ENCODE measurements at regions not wholly inside any gene's neighbourhood (a gene's known extent, or its start where the extent isn't known, plus 50 kb on each side); places are given as distances from the start of the nearest gene placed in this dataset.

- Mint-ChIP-seq H3K27me3 (peaks cover 5% of the 10 kb centered on the region), H3K9me3 (no peaks in the 10 kb centered on the region), H3K4me3 (no peak overlapping the region), H3K4me1 (no peaks in the 10 kb centered on the region), H3K36me3 (no peaks in the 10 kb centered on the region), H3K27ac (no peak overlapping the region)
These were observed 663.5 kb downstream of the BRD1 start for GRCh38 chr22:49163960-49164690.

DNA sequence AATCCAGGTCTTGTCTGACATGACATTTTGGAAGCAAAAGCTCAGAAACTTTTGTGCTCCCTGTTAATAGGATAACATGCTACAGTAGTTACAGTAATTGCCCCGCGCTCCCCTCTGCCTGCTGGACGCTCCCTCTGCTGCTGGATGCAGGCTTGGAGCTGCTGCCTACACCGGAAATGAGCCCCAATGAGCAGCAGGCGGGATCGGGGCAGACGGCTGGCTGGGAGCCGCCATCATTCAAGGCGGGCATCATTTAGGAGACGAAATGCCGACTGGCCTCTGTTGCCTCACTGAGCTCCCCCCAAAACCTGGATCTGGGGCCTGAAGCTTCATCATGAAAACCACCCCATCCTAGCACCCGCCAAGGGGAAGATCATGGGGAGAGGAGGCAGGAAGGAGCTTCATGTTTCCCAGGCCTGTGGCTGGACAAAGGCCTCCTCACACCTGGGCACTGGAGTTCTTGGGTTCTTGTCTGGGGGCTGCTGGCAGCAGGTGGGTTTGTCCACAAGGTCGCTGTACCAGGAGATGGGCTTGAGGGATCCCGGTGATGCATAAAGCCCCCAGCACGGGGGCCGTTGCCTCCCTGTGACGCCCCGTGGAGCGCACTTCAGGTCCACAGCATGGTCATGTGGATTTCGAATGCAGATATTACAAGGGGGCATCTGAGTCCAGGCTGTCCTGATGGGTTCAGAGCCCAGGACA, 664.3 kb downstream of the BRD1 start:
- Mint-ChIP-seq H3K4me3 (no peak overlapping the region), H3K9me3 (no peaks in the 10 kb centered on the region), H3K36me3 (no peaks in the 10 kb centered on the region), H3K4me1 (no peaks in the 10 kb centered on the region), H3K27ac (no peak overlapping the region), H3K27me3 (peaks cover 5% of the 10 kb centered on the region)

DNA sequence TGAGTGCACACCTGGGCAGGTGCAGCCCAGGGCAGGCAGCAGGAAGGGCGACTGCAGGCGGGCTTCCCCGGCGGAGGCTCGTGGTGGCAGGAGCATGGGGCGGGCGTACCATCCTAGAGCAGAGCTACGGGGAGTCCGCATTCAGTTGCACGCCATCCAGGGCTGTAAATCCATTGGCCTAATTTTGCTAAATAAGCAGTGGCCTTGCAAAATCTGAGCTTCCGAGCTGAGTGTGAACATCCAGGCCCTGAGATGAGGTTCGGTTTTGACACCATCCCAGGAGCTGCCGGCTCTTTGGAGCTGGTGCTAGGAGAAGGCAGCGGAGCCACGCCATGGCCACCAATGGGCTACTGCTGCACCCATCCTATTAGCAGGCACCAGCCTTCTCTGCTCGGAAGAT, 664.8 kb downstream of the BRD1 start:
- Mint-ChIP-seq H3K27me3 (peaks cover 6% of the 10 kb centered on the region), H3K4me3 (no peak overlapping the region), H3K9me3 (no peaks in the 10 kb centered on the region), H3K36me3 (no peaks in the 10 kb centered on the region), H3K4me1 (no peaks in the 10 kb centered on the region), H3K27ac (no peak overlapping the region)

DNA sequence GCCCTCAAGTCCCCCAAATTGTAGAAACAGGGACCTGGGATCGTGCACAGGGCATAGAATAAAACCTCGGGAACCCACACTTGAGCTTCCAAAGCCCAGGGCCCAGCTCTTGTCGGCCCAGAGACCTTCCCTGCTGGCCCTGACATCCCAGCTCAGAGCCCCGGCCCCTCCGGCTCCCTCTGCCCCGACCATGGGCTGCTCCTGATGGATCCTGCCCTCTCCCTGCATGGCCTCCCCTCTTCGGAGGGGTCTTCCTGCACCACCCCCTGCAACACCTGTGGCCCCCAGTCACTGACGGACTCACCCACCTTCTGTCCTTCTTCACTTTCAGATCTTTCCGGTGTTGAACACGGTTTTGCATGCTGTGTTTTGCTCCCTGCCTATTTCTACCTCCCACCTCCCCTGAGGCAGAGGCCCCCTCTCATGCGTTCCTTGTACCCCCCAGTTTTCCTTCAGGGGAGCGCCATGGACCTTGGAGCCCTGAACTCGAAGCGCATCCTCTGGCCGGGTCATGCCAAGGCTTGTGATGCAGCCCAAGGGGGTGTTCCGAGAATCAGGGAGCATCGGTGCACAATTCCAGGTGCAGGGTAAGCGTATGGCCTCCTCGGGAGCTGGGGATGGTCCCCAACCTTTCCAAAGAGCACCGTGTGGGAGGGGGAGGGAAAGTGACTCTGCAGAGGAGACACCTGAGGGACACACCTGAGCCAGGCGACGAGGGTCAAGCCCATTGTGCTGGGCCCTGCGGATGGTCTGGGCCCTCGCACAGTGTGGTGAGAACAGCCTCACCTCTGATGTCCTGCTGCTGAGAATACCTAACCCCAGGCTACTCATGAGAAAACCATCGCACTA, 666.4 kb downstream of the BRD1 start:
- Mint-ChIP-seq H3K36me3 (no peaks in the 10 kb centered on the region), H3K9me3 (peaks cover 0 to 3% (median 0%) of the 10 kb centered on the region in 3 donors), H3K4me3 (no peak overlapping the region), H3K4me1 (no peaks in the 10 kb centered on the region), H3K27me3 (peaks cover 6% of the 10 kb centered on the region), H3K27ac (peak overlapping the region in 1 of 3 donors; percentile 82)

DNA sequence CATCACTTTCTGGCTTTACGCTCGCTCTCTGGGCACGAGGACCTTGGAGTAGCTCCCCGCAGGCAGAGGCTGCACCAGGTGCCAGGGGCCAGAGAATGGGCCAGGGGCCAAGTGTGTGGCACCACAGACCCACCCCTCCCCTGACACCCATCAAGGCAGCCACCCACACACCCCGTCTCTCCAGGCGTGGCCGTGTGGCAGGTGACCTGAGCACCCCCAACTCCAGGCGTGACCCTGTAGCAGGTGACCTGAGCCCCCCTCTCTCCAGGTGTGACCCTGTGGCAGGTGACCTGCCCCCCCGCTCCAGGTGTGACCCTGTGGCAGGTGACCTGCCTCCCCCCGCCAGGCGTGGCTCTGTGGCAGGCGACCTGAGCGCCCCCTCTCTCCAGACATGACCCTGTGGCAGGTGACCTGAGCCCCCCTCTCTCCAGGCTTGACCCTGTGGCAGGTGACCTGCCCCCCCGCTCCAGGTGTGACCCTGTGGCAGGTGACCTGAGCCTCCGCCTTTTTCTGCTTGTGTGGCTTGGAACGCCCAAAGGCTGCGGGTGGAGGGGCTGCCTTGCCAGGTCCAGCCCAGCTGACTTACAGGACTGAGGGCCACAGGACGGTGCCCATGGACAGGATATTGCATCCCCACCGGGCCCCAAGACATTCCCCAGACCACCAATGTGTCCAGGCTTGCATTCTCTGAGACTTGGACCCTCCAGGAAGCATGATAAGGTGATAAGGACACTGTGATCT, 667.2 kb downstream of the BRD1 start:
- no peaks in the 10 kb centered on the region for H3K4me1 Mint-ChIP-seq
- peaks cover 0 to 3% (median 3%) of the 10 kb centered on the region in 3 donors for H3K9me3 Mint-ChIP-seq
- no peaks in the 10 kb centered on the region for H3K36me3 Mint-ChIP-seq
- no peak overlapping the region for H3K27ac Mint-ChIP-seq
- H3K4me3 Mint-ChIP-seq = no peak overlapping the region
- H3K27me3 Mint-ChIP-seq = peaks cover 6% of the 10 kb centered on the region

GRCh38 chr22:49159711-49160110, 668.0 kb downstream of the BRD1 start:
- Mint-ChIP-seq H3K36me3 (no peaks in the 10 kb centered on the region), H3K27ac (no peak overlapping the region), H3K27me3 (peaks cover 6% of the 10 kb centered on the region), H3K4me1 (no peaks in the 10 kb centered on the region), H3K4me3 (no peak overlapping the region), H3K9me3 (peaks cover 0 to 3% (median 3%) of the 10 kb centered on the region in 3 donors)

- Mint-ChIP-seq H3K36me3 (no peaks in the 10 kb centered on the region), H3K4me3 (no peak overlapping the region), H3K9me3 (peaks cover 0 to 3% (median 3%) of the 10 kb centered on the region in 3 donors), H3K27me3 (peaks cover 6% of the 10 kb centered on the region), H3K27ac (no peak overlapping the region), H3K4me1 (no peaks in the 10 kb centered on the region)
These were observed 668.7 kb downstream of the BRD1 start for GRCh38 chr22:49158741-49159564.

DNA sequence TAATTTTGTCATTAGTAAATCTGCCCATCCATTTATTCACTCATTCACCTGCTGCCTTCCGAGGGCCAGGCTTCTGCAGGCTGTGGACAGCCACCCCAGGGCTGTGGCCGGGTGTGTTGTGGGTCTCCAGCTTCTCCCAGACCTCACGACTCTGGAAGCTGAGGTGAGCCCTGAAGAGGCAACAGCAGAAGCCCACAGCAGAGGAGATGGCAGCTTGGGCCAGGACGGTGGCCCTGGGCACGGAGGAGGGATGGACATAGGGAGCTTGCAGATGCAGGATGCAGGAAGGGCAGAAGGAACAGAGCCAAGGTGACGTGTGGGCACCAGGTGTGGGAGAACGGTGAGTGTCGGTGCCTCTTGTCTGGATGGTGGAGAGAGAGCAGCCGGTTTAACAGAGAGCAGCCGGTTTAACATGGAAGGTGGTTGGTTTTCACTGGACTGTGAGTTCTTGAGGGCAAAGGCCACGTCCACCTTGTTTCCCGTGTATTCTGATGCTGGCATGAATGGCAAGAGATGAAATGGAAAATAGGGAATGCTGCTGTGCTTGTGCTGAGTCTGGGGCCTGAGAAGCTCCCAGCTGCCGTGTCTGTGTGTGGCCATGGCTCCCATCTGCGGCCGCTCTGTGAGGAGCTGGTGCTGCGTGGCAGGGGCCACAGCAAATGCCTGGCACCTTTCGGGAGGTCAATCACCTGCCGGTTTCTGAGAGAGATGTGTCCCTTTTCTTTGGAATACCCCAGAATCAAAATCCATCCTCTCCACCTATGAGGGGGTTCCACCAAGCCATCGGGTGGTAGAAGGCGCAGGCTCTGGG, 669.9 kb downstream of the BRD1 start:
- Mint-ChIP-seq H3K36me3 (no peaks in the 10 kb centered on the region), H3K4me1 (no peaks in the 10 kb centered on the region), H3K9me3 (peaks cover 0 to 3% (median 3%) of the 10 kb centered on the region in 3 donors), H3K27ac (no peak overlapping the region), H3K27me3 (peaks cover 6% of the 10 kb centered on the region), H3K4me3 (peak overlapping the region in 1 of 4 donors; percentile 72)

DNA sequence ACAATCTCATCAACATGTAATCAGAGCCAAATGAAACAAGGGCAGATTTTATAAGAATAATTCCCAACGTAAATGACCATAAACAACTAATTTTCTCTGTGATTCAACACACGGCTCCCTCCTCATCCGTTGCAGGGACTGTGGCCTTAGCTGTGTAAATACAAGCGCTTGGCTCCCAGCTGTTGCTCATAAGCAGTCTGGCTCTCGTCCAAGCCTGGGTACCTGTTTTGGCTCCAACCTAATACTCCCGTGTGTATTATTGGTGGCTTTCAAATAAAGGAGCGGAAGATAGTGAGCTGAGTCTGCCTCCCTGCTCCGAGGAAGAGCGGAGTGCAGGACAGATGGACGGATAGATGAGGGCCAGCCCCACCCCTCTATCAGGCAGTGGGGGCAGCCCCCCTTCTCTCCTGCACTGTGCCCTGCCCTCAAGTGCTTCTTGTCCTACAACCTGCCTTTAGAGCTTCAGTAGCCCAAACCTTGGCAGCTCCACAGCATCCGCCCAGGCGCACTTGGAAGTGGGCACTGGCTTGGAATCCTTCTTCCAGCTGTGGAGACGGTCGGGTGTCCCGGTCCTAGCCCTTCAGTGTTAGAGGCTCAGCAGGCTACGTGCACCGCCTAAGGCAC, 670.9 kb downstream of the BRD1 start:
- Mint-ChIP-seq H3K4me1 (no peaks in the 10 kb centered on the region), H3K4me3 (no peak overlapping the region), H3K27ac (no peak overlapping the region), H3K27me3 (peaks cover 2% of the 10 kb centered on the region), H3K9me3 (peaks cover 0 to 3% (median 3%) of the 10 kb centered on the region in 3 donors), H3K36me3 (no peaks in the 10 kb centered on the region)

DNA sequence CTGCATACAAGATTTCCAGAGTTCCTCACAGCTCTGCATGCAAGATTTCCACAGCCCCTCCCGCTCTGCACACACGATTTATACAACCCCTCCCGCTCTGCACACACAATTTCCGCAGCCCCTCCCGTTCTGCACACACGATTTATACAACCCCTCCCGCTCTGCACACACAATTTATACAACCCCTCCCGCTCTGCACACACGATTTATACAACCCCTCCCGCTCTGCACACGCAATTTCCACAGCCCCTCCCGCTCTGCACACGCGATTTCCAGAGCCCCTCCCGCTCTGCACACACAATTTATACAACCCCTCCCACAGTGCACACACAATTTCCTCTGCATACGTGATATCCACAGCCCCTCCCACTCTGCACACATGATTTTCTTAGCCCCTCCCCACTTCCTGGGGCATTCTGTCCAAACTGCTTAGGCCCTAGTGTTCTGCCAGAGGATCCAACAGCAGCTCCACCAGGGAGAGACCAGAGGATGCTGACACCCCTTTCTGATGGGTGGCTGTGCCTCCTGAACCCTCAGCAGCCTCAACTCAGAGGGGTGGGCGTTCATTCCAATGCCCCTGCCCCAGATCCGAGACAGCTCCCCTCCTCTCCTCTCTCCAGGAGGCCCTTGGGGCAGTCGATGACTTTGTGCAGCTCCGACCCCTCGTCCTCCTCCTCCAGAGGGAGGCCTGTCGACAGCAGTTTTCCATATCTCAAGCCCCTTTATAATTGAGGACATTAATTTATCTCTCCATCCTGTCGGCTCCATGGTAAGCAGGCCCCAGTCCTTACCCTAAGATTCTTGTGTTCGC, 671.7 kb downstream of the BRD1 start:
- no peaks in the 10 kb centered on the region for H3K4me1 Mint-ChIP-seq
- no peak overlapping the region for H3K27ac Mint-ChIP-seq
- H3K4me3 Mint-ChIP-seq = peak overlapping the region in 1 of 4 donors; percentile 1
- peaks cover 0 to 3% (median 3%) of the 10 kb centered on the region in 3 donors for H3K9me3 Mint-ChIP-seq
- H3K36me3 Mint-ChIP-seq = no peaks in the 10 kb centered on the region
- H3K27me3 Mint-ChIP-seq = peaks cover 2% of the 10 kb centered on the region

DNA sequence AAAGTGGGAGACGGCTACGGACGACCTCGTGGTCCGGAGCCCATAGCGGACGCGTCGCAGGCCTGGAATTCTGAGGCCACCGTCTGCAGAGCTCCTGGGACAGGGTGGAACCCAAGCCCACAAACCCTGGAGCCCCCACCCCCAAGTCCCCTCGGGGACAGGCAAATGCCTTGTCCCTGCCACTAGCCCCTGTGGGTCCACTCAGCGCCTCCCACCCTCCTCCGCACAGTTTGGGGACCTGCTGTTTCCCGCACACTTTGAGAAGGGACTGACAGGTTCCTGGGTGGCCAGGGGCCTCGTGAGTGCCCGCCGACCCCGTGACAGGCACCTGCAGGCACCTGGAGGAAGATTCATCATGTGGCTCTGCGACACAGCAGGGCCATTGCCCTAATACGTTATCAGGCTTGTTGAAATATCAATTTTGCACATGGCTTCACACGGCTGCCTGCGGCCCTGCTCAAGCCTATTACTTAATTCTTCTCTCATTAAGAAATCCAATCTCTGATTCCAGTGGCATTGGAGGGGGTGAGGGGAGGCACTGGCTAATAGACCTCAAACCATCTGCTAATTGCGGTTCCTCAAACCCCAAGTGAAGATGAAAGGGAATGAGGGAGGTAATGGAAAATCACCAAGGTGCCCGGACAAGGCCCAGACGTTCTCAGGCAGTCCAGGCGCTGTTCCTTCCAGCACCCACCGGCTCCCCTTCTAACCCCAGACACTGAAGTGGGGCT, 672.5 kb downstream of the BRD1 start:
- no peaks in the 10 kb centered on the region for H3K4me1 Mint-ChIP-seq
- no peak overlapping the region for H3K27ac Mint-ChIP-seq
- H3K4me3 Mint-ChIP-seq = no peak overlapping the region
- no peaks in the 10 kb centered on the region for H3K36me3 Mint-ChIP-seq
- peaks cover 2% of the 10 kb centered on the region for H3K27me3 Mint-ChIP-seq
- H3K9me3 Mint-ChIP-seq = peaks cover 0 to 3% (median 3%) of the 10 kb centered on the region in 3 donors

- Mint-ChIP-seq H3K27me3 (peaks cover 2% of the 10 kb centered on the region), H3K4me1 (no peaks in the 10 kb centered on the region), H3K36me3 (no peaks in the 10 kb centered on the region), H3K9me3 (peaks cover 0 to 3% (median 3%) of the 10 kb centered on the region in 3 donors), H3K27ac (no peak overlapping the region), H3K4me3 (no peak overlapping the region)
These were observed 673.2 kb downstream of the BRD1 start for GRCh38 chr22:49154433-49154832.
